Retina (tissue), 1 donor: ENCODE measurements at regions not wholly inside any gene's neighbourhood (a gene's known extent, or its start where the extent isn't known, plus 50 kb on each side); places are given as distances from the start of the nearest gene placed in this dataset.
A peak's percentile ranks its signal among the peaks of the same experiment; 100 is the strongest.

Source experiments
- DNase-seq: peaks from one replicate; pipeline ENCODE4 v3.0.0-alpha.2; 2016

GRCh38 chr2:156647377-156648010 is 211.3 kb downstream of the GPD2 start:
- no peak for DNase-seq

DNA sequence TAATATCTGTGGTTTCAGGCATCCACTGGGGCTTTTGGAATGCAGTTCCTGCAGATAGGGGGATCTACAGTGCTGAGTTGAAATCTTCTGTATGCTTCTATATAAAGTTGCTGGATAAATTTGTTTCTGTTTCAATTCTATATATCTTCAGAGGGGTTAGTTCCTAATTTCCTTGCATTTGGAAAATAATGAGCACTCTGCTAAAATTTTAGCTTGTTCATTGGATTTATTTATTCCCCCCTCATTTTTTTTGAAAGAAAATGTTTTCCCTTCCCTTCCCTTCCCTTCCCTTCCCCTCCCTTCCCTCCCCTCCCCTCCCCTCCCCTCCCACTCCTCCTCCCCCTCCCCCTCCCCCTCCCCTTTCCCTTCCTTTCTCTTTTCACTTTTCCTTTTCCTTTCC is 212.3 kb downstream of the GPD2 start:
- DNase-seq: no peak

DNA sequence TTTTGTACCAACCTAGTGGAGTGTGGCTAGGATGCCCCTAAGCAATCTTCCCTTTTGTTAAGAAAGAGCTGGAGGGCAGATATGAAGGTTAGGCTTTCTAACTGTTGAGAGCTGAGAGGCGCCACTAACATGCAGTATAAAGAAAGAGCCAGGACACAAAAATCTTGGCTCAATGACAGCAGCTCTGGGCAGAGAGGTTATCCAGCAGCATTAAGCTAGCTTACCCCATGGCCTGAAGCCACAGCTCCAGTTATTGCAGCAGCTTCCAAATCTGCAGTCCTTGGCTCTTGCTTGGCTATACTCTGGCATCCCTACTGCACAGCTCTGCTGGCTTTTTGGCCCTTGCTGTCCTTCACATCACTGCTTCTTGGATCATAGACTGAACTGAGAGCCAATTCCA is 213.4 kb downstream of the GPD2 start:
- peak; percentile 6 for DNase-seq

DNA sequence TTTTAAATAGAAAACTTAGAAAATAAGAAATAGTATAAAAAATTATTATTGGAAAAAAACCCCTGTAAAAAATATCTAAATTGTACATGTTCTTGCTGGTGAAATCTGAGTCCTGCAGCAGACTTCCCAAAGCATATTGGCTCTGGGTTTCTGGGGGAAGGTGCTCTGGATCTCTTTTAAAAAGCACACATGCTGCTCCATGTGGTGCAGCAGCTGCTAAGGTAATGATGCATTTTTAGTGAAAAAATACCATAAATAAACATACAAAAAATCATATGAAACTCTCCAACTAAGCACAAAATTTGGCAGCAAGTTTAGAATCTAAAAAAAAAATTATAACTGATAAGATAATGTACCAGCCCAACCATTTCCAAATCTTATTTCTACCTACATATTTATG is 216.5 kb downstream of the GPD2 start:
- DNase-seq: no peak

GRCh38 chr2:156653675-156654074 is 217.5 kb downstream of the GPD2 start:
- no peak for DNase-seq

- DNase-seq: no peak
Observed at GRCh38 chr2:156657809-156658208, 221.6 kb downstream of the GPD2 start.

- no peak for DNase-seq
Observed at GRCh38 chr2:156659694-156660093, 223.5 kb downstream of the GPD2 start.

DNA sequence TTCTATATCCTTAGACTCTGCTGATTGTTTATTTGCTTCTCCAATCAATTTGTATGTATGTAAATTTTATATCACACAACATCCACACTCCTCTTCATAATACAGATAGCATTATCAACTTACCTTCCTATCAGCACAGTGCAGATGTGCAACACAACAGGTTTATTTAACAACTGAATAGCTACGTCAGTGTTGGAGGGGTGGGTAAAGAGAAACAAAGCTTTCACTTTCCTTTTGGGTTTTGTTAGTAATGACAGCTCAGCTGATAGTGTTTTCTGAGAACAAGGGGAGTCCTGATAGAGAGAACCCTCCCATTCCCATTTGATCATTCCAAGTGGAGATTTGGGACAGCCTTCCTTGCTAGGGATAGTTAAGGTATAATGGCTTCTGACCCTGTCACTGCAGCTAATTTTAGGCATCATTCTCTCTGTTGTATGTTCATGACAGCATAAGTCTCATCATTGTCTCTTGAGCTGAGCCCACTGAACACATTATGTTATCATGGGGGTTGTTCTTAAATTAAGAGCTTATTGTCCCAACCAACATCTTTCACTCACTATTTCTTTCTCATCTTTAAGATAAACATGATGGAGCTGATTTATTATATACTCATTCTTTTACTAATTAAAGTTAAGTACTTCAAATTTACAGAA is 227.7 kb downstream of the GPD2 start:
- DNase-seq: no peak

DNA sequence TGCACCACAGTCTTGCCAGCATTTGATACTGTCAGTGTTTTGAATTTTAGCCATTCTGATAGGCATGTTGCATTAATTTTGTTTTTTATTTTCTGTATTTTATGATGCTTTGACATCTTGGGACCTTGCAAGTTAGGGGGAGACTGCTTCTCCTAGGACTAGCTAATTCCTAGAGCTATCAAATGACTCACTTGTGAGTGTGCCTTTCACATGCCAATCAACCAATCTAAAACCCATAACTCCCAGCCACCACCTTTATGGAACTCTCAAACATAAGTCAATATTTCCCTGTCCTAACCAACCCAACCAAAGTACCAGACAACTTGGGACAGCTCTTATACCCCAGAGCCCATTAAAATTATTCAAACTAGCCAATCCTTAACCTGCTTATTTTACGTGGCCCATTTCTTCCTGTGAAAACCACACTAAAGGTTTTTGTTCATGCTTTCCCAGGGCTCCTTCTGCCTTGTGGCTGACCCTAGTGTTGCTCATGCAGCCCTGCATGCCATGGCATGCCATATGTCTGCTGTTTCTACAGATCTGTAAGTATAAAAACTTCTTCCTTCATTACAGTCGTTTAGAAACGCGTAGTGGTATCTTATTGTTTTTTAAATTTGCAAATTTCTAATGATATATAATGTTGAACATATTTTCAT is 230.1 kb downstream of the GPD2 start:
- DNase-seq: no peak

DNA sequence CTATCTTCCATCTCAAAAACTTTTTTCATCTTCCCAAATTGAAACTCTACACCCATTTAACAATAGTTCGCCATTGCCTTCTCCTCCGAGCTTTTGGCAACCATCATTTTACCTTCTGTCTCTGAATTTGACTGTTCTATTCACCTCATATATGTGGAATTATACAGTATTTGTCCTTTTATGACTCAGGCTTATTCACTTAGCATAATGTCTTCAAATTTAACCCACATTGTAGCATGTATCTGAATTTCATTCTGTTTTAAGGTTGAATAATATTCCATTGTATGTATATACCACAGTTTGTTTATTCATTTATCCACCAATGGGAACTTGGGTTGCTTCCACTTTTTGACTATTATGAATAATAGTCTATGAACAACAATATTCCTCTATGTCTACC is 233.9 kb downstream of the GPD2 start:
- no peak for DNase-seq

GRCh38 chr2:156671706-156672361 is 235.7 kb downstream of the GPD2 start:
- DNase-seq: no peak

GRCh38 chr2:156672556-156673332 is 236.6 kb downstream of the GPD2 start:
- no peak for DNase-seq

GRCh38 chr2:156673333-156673615 is 237.1 kb downstream of the GPD2 start:
- no peak for DNase-seq

- no peak for DNase-seq
Observed at GRCh38 chr2:156673981-156674380, 237.8 kb downstream of the GPD2 start.

- no peak for DNase-seq
Observed at GRCh38 chr2:156675896-156676295, 239.7 kb downstream of the GPD2 start.

DNA sequence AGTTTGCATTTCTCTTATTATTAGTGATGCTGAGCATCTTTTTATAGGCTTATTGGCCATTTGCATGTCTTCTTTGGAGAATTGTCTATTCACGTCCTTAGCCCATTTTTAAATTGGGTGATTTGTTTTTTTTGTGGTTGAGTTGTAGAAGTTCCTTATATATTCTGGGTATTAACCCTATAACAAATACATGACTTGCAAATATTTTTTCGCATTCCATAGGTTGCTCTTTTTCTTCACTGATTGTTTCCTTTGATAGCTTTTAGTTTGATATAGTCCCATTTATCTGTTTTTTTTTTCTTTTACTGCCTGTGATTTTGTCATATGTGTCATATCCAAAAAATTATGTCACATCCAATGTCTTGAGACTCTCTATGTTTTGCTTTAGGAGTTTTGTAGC is 243.6 kb downstream of the GPD2 start:
- DNase-seq: no peak

DNA sequence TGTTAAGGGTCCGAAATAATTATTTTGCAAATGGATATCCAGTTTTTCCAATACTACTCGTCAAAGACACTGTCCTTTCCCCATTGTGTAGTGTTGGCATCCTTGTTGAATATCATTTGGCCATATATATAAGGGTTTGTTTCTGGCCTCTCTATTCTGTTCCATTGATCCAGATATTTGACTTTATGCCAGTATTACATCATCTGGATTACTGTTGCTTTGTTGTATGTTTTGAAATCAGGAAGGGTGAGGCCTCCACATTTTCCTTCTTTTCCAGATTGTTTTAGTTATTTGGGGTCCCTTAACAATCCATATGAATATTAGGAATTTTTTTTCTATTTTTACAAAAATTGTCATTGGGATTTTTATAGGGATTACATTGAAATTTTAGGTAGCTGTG is 244.1 kb downstream of the GPD2 start:
- no peak for DNase-seq

DNA sequence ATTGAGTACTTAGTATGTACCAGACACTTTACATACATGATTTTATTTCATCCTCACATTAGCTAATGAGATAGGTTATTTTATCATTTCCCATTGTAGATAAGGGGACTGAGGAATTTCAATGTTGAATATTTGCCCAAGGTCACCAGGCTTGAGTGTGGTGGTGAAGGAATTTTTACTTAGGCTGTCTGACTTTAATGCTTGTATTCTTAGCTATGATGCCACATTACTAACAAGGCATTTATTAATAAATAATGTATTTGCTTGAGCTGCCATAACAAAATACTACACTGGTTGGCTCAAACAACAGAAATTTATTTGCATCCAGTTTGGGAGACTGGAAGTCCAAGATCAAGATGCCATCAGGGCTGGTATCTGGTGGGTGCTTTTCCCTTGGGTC is 250.9 kb downstream of the GPD2 start:
- no peak for DNase-seq

GRCh38 chr2:156687715-156688114 is 251.5 kb downstream of the GPD2 start:
- DNase-seq: no peak

- DNase-seq: no peak
Observed at GRCh38 chr2:156689939-156690338, 253.8 kb downstream of the GPD2 start.

GRCh38 chr2:156691014-156691413 is 254.8 kb downstream of the GPD2 start:
- DNase-seq: no peak

- no peak for DNase-seq
Observed at GRCh38 chr2:156695020-156695419, 258.8 kb downstream of the GPD2 start.

DNA sequence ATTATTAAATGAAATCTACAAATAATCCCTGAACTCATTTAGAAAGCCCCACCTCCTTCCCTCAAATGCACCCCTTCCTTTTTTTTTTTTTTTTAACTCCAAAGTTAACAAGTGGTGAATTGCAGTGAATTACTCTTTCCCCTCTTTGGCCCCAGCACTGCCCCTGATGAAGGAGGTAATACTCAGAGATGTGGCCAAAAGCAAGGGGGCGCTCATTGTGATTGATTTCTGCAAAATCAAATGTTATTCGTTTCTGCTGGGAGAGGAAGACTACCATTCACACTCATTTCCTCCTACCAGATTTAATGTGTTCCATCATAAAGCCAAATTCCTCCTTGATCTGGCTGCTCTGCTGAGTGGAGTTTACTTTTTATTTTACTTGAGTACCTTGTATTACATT is 259.4 kb downstream of the GPD2 start:
- no peak for DNase-seq
